ENCODE measurements at regions not wholly inside any gene's neighbourhood (a gene's known extent, or its start where the extent isn't known, plus 50 kb on each side); places are given as distances from the start of the nearest gene placed in this dataset.
"Not testable (repeated sequence)": the region's sequence is repeated elsewhere in the genome, so short reads cannot be mapped to it uniquely, and the experiment has no call there.

DNA sequence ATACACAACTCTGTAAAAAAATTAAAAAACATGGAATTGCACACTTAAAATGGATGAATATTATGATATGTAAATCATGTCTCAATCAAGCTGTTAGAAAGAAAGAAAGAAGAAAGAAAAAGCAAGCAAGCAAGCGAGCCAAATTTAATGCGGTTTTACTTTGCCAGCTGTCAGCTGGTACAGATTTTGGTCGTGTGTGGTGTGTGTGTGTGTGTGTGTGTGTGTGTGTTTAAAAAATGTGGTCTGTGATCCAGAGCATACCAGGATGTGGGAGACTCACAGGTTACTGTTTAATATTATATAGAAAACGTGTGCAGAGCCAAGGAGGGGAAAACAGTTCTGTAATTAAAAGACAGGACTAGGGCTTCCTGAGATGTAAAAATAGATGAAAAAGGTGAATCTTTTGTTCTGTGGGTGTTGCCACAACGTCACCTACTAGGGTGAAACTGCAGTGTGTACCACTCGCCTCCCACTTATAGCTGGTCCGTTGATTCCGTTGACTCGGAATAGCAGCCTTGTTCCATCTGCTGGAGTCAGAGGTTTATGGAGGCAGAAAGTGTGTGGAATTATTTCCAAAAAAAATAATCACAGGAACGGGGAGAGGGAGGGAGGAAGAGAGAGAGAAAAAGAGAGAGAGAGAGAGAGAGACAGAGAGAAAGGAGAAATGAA lies 197.7 kb downstream of the BCAS1 start:
- no peak for DNase-seq (ENCODE audit: low read depth in 2 of 2)

DNA sequence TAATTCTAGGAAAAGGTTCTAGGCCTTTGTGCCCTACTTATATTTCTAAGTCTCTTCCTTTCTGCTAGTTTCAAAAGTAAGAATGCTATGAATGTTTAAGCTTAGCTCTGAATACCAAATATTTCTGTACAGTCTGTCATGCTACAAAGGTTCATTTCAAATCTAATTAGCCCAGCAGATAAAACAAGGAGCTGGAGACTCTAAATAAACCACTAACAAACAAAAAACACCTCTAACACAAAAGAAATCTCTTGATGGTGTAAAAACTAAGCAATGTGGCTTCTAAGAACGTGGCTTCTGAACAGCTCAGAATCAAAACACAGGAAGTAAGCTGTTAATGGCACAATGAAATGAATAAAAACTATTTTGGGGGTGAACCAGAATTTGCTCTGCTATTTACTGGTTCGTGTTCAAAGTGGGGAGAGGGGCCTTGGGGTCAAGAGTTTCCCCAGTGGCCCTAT lies 198.3 kb downstream of the BCAS1 start:
- DNase-seq (ENCODE audit: low read depth in 2 of 2), result no peak

DNA sequence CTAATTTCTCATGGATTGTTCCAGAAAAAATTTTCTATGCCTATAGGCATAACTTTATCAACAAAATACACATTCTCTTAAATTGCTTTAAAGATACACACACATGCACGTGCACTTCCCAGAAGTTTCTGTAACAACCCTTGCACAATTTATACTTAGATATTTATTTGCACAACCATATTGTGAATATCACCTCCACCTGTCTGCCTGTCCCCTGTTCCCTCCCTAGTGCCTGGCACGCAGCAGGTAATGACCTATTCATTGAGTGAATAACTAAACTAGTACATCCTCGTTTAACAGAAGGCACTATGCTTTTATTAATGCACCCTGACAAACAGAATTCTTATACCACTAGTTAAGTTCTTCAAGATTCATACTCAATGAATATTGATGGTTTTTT lies 198.9 kb downstream of the BCAS1 start:
- no peak for DNase-seq (ENCODE audit: low read depth in 2 of 2)

DNA sequence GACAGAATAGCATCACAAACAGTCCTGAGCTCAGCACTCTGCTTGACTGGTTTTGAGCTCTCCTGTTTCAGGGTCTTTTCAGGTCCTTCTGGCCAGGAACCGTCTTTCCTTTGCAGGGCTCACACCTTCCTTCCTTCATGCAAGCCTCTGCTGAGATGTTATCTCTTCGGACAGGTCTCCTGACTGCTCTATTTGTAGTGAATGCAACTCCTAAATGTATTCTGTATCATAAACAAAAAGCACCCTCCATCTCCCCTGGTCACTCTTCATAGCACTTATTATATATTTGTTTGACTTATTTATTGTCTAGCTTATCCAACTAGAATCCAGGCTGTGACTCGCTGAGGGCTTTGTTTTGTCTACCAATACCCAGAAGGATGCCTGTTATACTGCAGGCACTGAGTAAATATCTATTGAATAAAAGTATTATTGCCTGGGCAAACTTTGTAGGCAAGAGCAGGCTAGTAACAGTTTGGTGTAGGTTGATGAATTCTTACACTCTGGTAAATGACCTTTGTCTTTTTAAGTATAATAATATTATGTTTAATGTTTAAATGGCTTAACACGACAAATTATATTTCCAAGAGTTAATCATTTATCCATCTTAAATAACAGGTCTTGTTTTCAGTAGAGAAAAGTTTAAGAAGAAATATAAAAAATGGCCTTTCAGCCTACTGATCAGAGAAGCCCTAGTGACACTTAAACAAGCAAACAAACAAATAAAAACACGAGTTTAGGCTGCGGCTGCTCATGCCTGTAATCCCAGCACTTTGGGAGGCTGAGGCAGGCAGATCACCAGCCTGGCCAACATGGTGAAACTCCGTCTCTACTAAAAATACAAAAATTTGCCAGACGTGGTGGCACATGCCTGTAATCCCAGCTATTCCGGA lies 199.7 kb downstream of the BCAS1 start:
- DNase-seq (ENCODE audit: low read depth in 2 of 2), result no peak

DNA sequence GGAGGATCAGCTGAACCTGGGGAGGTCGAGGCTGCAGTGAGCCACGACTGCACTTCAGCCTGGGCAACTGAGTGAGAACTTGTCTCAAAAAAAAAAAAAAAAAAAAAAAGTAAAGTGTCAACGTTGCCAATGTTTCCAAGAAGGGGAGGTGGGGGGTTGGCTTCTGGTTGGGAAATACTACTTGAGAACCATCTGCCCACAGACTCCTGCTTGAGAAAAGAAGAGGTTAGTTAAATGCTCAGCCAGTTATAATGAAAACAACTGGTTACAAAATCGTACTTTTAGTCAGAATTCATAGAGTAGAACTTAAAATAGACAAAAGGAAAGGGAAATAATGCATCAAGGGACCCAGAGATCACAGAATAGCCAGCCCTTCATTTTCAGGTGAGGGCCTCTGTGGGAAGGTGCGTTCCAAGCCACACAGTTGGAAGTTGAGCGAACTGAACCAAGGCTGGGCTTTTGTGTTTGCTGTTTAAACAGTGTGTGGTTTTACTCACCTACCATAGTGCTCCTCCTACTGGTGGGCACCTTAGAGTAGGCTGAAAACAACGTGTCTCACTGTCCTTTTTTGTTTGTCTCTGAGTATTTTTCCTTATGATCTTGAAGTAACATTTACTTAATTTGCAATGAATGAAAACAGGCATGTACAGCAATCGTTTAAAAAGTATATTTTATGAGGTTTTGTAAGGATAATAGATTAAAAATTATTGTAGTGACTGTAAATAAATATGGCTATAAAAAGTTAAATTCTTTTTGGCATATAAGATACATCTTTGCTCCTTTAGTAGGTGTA lies 200.7 kb downstream of the BCAS1 start:
- DNase-seq (ENCODE audit: low read depth in 2 of 2), result peak; percentile 57 to 66

DNA sequence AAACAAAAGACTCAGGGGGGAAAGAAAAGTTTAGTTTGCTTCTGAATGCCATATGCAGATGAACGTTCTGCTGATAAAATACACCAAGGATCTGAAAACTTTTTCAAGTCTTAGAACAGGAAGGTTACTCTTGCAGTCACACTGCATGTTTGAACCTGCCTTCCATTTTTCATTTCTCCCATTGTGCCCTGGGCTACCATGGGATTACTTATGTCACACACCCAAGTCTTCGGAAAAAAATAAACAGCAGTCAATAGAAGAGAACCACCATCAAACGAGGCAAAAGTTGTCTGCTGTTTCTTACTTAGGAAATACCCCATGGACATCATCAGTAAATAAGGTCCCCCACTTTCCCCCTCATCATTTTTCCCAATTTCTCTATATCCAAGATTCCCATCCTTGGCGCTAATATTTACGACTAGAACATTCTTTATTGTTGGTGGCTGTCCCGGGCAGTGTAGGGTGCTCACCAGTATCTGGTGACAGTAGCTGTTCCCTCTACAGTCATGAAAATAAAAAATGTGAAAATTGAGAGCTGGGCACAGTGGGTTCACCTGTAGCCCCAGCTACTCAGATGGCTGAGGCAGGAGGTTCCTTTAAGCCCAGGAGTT lies 202.5 kb downstream of the BCAS1 start:
- DNase-seq (ENCODE audit: low read depth in 2 of 2), result no peak

DNA sequence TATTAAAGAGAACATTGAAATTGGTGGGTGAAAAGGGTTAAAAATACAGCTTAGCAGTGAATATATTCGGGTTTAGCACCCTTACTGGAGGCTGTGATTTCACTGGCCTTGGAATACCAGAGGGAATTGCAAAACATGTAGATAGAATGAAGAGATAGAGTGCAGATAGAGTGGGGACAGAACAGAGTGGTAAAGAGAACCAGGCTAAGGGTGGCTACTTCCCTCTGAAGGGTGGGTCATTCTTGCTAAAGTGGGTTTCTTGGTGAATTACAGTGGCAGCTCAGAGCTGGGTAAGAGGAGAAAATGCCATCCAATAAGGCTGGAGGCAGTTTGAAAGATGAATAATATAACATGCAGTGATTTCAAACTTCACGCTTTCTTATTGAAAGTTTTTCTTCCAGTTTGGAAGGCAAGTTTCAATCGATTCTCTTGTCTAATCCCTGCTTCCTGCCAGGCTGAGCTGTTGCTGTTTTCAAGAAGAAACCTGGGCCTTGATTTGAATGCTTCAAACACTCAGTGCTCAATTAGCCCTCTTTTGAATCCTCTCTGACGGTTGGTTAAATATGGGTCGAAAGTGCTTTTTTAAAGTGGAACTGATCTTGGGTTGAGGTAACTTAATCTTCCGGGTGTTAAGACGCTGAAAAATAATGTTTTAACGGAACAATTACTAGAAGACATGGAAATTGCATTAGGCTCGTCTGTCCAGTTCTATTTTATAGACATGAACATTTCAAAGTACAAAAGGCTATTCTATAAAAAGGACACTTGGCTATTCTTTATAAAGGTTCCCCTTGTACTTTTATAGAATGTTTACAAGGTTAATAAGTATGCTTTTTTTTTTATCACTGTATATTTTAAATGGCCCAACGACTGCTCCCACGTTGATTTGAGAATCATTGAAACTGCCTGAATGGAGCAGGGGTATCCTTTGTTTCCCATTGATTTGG lies 203.3 kb downstream of the BCAS1 start:
- no peak for DNase-seq (ENCODE audit: low read depth in 2 of 2)

DNA sequence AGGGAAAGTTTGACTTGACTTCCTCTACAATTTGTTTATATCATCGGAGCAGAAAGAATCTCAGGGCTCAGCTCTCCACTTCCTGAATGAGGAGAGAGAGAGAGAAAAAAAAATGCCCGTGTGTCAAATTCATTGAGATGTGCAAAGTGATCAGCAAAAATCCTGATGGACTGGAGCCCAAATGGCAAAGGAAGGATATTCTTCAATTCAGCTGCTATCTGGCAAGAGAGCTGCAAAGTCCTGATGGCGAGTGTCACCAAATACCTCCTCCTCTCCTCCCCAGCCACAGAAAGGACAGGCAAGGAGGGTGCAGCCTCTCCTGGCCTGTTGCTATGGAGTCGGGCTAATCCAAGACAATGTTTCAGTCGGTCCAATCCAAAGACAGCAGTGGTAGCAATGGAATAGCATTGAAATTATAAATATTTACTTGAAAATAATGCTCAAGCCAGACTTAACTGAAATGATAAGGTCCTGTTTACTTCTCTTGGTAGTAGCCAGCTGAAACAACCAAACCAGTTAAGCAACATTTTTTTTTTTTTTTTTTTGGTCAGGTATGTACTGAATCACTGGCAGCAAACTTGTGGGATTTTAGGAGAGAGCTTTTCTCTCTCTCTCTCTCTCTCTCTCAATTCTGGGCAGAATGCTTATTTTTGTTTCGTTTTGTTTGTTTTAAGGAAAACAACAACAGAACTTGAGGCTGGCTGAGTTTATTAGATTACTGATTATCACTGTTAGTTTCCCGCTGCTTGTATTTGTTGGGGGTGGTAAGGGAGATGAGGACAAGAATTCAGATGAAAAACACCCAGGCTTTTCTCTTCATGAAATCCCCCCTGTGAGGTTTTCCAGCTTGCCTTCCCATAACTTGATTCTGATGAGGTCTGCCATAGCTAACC lies 204.2 kb downstream of the BCAS1 start:
- no peak for DNase-seq (ENCODE audit: low read depth in 2 of 2)

DNA sequence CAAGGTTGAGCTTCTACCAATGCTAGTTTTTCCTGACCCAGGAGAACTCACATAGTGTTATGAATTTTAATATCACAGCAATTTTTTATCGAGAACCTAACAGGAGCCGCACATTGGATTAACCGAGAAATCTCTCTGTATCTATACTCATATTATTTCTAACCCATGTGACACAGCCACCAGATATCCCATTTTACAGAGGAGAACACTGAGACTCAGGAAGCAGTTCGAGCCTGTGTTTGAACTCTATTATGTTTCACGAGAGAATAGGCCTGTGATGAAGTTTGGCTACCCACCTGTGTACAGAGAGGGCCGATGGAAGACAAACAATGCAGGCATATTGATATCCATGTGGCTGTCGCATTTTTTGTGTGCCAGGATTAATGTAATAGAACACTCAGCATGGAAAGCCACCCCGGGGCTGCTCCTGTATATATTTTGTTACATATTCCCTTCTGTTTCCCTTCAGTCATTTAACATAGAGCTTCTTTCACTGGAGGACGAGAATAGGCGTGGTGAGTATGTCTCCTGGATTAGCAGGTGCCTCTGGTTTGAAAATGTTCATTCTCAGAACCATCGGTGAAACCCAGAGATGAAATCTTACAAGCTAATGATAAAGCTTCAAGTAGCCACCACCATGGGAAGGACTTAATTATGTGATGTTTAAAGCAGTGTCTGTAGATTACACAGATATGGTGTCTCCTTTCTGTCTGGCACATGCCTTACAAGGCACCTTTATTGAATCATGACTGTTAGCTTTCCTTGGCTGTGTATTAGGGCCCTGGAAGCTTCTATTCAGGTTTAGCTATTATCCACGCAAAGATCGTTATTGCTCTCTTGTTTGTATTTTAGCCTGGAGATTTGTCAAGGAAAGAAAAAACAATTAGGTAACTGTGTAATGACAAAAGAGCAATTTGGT lies 205.4 kb downstream of the BCAS1 start:
- not testable (repeated sequence) for DNase-seq (ENCODE audit: low read depth in 2 of 2)

DNA sequence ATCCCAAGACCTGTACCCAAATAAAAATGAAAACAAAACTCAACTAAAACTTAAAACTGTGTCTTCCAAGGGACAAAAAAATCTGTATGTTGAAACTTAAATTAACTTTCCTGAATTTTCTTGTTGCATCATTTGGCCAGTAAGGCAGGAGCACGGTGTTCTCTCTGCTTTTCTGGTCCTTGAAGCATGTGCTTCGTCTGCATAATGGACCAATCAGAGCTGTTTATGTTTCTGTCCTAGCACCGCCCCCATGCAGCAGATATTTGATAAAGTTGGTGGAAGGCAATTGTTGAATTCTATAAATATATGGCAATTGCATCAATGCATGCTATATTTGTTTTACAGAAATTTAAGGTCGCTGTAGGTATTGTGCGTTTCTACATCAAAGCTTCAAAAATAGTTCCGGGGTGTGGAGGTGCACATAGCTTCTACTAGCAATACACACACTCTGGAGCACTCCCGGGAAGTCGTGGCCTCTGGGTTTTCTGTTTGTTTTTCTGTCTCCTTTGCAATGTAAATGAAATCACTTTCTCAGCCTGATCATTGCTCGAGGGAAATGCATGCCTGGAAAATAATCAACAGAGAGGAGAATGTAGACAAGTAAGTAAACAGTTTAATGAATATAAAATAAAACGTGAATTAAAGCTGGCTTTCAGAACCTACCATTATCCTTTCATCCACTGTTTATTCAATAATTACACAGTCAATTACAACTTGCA lies 206.3 kb downstream of the BCAS1 start:
- DNase-seq (ENCODE audit: low read depth in 2 of 2), result not testable (repeated sequence)

DNA sequence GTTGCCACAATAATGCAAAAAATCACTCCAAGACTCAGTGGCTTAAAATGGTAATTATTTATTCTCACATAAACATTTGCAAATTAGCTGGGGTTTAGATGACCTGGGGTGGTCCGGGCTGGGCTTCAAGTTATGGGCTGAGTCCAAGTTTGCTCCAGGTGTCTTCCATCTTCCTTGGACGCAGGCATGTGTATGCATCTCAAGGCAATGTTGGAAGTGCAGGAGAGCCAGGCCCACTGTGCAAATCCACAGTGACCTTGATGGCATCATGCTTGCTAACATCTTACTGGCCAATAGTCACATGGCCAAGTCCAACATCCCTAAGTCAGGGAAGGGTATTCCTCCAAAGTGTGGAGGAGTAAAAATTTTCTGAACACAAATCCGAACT lies 206.9 kb downstream of the BCAS1 start:
- not testable (repeated sequence) for DNase-seq (ENCODE audit: low read depth in 2 of 2)

DNA sequence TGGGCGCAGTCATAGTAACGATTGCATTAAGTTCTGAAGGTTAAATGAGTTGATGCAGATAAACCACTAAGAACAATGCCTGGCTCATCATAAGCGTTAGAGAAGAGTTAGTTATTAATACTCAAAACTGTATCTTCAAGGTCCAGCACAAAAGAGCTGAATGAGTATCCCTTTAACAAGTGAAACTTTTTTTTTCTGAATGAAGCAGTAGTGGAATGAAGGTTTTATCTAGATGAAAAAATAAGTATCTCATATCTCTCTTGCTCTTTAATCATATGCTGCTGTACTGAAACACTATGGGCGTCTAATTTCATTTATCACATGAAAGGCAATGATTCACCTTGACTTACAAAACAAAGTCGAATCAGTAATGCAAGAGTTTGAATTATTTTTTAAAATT lies 207.4 kb downstream of the BCAS1 start:
- not testable (repeated sequence) for DNase-seq (ENCODE audit: low read depth in 2 of 2)

DNA sequence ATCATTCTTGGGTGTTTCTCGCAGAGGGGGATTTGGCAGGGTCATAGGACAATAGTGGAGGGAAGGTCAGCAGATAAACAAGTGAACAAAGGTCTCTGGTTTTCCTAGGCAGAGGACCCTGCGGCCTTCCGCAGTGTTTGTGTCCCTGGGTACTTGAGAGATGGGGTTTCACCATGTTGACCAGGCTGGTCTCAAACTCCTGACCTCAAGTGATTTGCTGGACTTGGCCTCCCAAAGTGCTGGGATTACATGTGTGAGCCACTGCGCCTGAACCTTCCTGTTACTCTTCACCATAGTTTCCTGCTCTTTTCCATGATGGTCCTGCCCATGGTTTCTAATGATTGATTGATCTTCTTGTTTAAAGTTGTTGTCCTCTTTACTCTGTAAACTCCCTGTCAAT lies 207.9 kb downstream of the BCAS1 start:
- DNase-seq (ENCODE audit: low read depth in 2 of 2), result not testable (repeated sequence)

DNA sequence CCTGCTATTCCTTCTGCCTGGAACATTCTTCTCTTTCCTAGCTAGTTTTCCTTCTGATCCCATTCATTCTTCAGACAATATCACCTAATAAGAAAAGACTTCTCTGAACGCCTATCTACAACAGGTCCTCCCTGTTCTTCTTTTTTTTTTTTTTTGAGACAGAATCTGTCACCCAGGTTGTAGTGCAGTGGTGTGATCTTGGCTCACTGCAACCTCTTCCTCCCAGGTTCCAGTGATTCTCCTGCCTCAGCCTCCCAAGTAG lies 208.3 kb downstream of the BCAS1 start:
- not testable (repeated sequence) for DNase-seq (ENCODE audit: low read depth in 2 of 2)

DNA sequence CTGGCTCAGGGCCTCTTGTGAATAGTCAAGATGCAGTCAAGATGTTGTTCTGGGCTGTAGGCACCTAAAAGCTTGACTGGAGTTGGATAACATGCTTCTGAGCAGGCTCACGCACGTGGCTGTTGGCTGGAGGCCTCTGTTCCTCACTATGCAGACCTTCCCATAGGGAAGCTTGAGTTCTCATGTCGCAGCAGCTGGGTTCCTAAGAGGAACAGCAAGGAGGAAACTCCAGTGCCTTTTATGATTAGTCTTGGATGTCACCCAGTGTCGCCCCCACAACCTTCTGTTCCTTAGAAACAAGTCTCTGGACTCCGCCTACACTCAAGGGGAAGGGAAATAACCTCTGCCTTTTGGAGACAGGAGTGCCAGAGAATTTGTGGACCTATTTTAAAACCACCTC lies 210.7 kb downstream of the BCAS1 start:
- DNase-seq (ENCODE audit: low read depth in 2 of 2), result no peak

DNA sequence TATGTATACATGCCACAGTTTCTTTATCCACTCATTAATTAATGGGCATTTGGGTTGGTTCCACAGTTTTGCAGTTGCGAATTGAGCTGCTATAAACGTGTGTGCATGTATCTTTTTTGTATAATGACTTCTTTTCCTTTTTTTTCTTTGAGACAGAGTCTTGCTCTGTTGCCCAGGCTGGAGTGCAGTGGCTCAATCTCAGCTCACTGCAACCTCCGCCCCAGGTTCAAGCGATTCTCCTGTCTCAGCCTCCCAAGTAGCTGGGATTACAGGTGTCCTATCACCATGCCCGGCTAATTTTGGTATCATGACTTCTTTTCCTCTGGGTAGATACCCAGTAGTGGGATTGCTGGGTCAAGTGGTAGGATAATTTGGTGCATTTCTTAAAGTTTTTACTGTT lies 211.4 kb downstream of the BCAS1 start:
- DNase-seq (ENCODE audit: low read depth in 2 of 2), result not testable (repeated sequence)

DNA sequence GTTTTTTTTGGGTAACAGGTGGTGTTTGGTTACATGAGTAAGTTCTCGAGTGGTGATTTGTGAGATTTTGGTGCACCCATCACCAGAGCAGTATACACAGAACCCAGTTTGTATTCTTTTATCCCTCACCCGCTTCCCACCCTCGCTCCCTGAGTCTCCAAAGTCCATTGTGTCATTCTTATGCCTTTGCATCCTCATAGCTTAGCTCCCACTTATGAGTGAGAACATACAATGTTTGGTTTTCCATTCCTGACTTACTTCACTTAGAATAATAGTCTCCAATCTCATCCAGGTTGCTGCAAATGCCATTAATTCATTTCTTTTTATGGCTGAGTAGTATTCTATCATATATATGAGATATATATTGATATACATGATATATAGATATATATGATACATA lies 211.9 kb downstream of the BCAS1 start:
- not testable (repeated sequence) for DNase-seq (ENCODE audit: low read depth in 2 of 2)

DNA sequence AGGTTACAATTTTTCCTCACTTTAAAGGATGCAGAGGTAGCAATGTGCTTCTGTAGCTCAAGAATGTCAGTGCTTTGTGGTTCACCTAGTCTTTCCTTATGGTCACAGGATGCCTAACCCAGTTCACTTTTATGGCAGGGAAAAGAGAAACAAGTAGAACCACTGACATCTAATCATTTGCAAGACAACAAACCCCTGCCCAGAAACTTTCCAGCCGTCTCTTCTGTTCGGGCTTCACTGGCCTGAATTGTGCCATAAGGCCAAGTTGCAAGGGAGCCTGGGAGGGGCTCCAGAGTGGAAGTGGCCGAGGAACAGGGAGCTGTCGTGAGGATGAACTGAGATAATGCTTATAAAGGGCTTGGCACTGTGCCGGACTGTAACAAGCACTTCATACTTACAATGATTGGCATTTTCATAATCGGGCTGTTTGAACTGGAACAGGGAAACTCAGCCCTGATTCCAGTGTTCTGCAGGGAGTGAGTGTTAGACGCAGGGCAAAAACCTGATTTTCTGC lies 212.6 kb downstream of the BCAS1 start:
- no peak for DNase-seq (ENCODE audit: low read depth in 2 of 2)
